Nephron progenitor cell (in vitro differentiated cells): ENCODE measurements at regions not wholly inside any gene's neighbourhood (a gene's known extent, or its start where the extent isn't known, plus 50 kb on each side); places are given as distances from the start of the nearest gene placed in this dataset.

Source experiments
- DNase-seq: peaks from one replicate; pipeline ENCODE4 v3.0.0; 2021
- H3K27ac Mint-ChIP-seq: 2 replicates; pipeline ENCODE4 v1.8.0; 2021; ENCODE audit warnings: mild to moderate bottlenecking, moderate library complexity, mixed read lengths
- H3K27me3 Mint-ChIP-seq: 2 replicates; pipeline ENCODE4 v1.8.0; 2021; ENCODE audit warnings: mild to moderate bottlenecking, low read depth, mixed read lengths; ENCODE audit not compliant: poor library complexity
- H3K36me3 Mint-ChIP-seq: 2 replicates; pipeline ENCODE4 v1.8.0; 2021; ENCODE audit warnings: low read depth, mixed read lengths
- H3K4me1 Mint-ChIP-seq: 2 replicates; pipeline ENCODE4 v1.8.0; 2021; ENCODE audit warnings: mixed read lengths
- H3K4me3 Mint-ChIP-seq: 2 replicates; pipeline ENCODE4 v1.8.0; 2021; ENCODE audit warnings: mild to moderate bottlenecking, moderate library complexity, mixed read lengths
- H3K9me3 Mint-ChIP-seq: 2 replicates; pipeline ENCODE4 v1.8.0; 2021; ENCODE audit warnings: mild to moderate bottlenecking, moderate library complexity, mixed read lengths
- TF ChIP-seq, protein P1 (sequence below): fragments of 200-600 bp; sonication (generic); IDR thresholded peaks from 2 replicates; pipeline ENCODE4 v1.5.0; 2021; ENCODE audit warnings: antibody characterized with exemption

DNA sequence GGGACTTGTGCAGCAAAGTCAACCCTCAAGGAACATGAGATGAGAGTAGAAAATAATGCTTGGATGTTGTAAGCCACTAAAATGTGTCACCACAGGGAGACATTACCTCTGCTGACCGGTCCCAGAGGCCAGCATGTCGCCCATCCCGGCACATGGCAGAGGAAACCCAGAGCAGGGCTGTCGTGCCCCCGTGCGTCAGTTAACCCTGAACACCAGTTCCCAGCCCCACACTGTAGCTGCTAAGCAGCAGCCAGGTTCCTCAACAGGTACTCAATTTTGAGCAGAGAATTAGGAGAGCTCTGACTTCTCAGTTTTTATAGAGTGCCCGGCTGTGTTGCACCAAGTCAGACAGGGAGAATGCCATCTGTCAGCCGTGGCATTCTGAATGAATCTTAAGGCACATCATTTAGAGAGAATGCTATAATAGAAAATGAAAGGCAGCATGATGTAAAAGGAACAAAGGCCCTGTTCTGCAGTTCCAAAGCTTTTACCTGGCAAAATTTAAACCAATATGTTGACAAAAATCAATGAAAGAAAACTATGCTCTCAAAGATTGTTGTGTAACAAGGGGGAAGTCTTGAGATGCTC is 307.9 kb downstream of the METTL4 start:
- no peak for DNase-seq
- no peaks in the 10 kb centered on the region for H3K9me3 Mint-ChIP-seq
- peaks cover 10% of the 10 kb centered on the region for H3K27me3 Mint-ChIP-seq
- peaks cover 38% of the 10 kb centered on the region for H3K4me1 Mint-ChIP-seq
- TF ChIP-seq, protein P1, sequence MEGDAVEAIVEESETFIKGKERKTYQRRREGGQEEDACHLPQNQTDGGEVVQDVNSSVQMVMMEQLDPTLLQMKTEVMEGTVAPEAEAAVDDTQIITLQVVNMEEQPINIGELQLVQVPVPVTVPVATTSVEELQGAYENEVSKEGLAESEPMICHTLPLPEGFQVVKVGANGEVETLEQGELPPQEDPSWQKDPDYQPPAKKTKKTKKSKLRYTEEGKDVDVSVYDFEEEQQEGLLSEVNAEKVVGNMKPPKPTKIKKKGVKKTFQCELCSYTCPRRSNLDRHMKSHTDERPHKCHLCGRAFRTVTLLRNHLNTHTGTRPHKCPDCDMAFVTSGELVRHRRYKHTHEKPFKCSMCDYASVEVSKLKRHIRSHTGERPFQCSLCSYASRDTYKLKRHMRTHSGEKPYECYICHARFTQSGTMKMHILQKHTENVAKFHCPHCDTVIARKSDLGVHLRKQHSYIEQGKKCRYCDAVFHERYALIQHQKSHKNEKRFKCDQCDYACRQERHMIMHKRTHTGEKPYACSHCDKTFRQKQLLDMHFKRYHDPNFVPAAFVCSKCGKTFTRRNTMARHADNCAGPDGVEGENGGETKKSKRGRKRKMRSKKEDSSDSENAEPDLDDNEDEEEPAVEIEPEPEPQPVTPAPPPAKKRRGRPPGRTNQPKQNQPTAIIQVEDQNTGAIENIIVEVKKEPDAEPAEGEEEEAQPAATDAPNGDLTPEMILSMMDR: no peak
- H3K4me3 Mint-ChIP-seq: no peak overlapping the region
- no peaks in the 10 kb centered on the region for H3K36me3 Mint-ChIP-seq
- no peak overlapping the region for H3K27ac Mint-ChIP-seq

DNA sequence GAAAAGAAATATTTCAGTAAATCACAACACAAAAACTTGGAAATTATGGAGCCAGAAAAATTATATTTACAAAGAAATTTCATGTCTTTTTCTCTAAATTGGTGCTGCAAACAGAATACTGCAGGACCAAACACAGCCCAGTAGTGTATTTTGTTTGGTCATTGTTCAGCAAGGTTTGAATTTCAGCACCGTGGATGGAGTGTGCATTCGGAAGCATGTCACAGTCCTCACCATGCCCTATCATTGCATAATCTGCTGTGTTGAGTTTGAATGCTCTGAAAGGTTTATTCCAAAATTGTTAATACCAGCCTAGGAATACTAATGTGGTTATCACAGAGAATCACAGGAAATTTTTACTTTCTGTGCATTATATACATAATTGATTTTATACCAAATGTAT is 296.7 kb downstream of the METTL4 start:
- no peaks in the 10 kb centered on the region for H3K27me3 Mint-ChIP-seq
- no peaks in the 10 kb centered on the region for H3K4me1 Mint-ChIP-seq
- no peaks in the 10 kb centered on the region for H3K36me3 Mint-ChIP-seq
- TF ChIP-seq, protein P1: no peak
- no peak for DNase-seq
- H3K4me3 Mint-ChIP-seq: no peak overlapping the region
- no peaks in the 10 kb centered on the region for H3K9me3 Mint-ChIP-seq
- no peak overlapping the region for H3K27ac Mint-ChIP-seq

DNA sequence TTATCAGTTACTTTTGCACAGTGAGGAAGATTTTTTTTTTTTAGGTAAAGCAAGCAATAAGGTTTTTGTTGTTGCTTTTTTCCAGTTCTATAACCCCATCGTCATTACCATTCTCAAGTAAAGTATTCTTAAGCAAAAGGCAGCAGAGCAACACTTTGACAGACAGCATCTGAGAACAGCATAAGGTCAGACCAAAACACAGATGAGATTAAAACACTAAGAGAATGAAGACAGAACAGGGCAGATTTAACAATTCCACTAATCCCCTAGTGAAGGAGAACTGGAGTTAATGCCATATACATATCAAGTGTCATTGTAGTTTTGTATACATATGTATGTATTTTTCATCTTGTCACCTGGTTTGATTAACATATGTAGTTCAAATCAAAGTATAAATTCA is 290.2 kb downstream of the METTL4 start:
- H3K9me3 Mint-ChIP-seq: no peaks in the 10 kb centered on the region
- TF ChIP-seq, protein P1: no peak
- no peak overlapping the region for H3K27ac Mint-ChIP-seq
- no peak for DNase-seq
- H3K4me3 Mint-ChIP-seq: no peak overlapping the region
- peaks cover 9% of the 10 kb centered on the region for H3K4me1 Mint-ChIP-seq
- no peaks in the 10 kb centered on the region for H3K36me3 Mint-ChIP-seq
- no peaks in the 10 kb centered on the region for H3K27me3 Mint-ChIP-seq

DNA sequence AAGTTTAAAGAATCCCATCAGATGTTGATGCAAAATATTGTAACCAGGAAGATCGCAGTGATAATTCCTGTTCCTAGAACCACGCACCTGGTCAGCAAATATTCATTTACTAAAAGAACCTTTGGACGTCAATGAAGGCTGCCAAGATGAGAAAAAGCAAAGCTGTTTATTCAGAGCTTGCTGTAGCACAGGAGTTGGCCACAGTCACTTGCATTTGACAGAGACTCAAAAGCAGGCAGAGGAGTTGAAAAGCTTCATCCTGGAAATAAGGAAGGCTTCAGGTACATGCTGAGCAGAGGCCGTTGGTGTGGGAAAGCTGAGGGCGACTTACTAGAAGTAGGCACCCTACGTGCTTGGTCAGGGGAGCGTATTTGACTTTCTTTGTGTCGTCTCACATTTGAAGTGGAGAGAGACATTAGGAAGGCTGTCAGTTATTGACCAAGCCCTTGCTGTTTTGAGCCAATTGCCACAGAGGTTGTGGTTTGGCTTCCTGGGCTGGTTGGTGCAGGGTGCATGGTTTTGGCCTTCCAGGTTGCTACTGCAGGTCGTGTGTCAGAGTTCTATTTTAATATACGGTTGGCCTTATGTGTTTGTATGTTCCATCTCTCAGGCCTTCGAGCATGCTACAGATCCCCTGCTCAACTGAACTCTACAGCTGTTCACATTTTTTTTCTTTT is 289.6 kb downstream of the METTL4 start:
- H3K36me3 Mint-ChIP-seq: no peaks in the 10 kb centered on the region
- H3K27me3 Mint-ChIP-seq: no peaks in the 10 kb centered on the region
- TF ChIP-seq, protein P1: no peak
- H3K4me3 Mint-ChIP-seq: no peak overlapping the region
- H3K9me3 Mint-ChIP-seq: peaks cover 2% of the 10 kb centered on the region
- H3K27ac Mint-ChIP-seq: no peak overlapping the region
- peaks cover 9% of the 10 kb centered on the region for H3K4me1 Mint-ChIP-seq
- DNase-seq: no peak

DNA sequence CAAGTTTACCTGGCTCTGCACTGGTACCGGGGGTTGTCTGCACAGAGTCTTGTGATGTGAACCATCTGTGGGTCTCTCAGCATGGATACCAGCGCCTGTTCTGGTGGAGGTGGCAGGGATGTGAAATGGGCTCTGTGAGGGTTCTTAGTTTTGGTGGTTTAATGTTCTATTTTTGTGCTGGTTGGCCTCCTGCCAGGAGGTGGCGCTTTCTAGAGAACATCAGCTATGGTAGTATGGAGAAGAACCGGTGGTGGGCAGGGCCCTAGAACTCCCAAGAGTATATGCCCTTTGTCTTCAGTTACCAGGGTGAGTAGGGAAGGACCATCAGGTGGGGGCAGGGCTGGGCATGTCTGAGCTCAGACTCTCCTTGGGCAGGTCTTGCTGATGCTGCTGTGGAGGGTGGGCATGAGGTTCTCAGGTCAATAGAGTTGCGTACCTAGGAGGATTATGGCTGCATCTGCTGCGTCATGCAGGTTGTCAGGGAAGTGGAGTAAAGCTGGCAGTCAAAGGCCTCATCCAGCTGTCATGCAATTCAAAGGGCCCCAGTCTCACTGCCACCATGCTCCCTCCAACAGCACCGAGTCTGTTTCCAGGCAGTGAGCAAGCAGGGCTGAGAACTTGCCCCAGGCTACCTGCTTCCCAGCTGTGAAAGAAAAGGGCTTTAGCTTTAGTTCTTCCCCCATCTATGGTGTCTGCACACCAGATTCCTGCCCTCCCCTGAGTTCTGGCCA is 278.0 kb downstream of the METTL4 start:
- DNase-seq: no peak
- H3K4me3 Mint-ChIP-seq: no peak overlapping the region
- TF ChIP-seq, protein P1: no peak
- peaks cover 13% of the 10 kb centered on the region for H3K9me3 Mint-ChIP-seq
- H3K27me3 Mint-ChIP-seq: peaks cover 8% of the 10 kb centered on the region
- no peaks in the 10 kb centered on the region for H3K36me3 Mint-ChIP-seq
- H3K4me1 Mint-ChIP-seq: no peaks in the 10 kb centered on the region
- H3K27ac Mint-ChIP-seq: no peak overlapping the region
